IPS-20b (cell line): ENCODE measurements at regions not wholly inside any gene's neighbourhood (a gene's known extent, or its start where the extent isn't known, plus 50 kb on each side); places are given as distances from the start of the nearest gene placed in this dataset.
"Not testable (repeated sequence)": the region's sequence is repeated elsewhere in the genome, so short reads cannot be mapped to it uniquely, and the experiment has no call there.

Source experiments
- H3K27ac ChIP-seq: one replicate; pipeline ENCODE4 v1.5.1; 2013; ENCODE audit warnings: low read length
- H3K27me3 ChIP-seq: 2 replicates; pipeline ENCODE4 v1.6.1; 2013; ENCODE audit warnings: mild to moderate bottlenecking, low read length, inconsistent platforms; ENCODE audit not compliant: insufficient read depth
- H3K36me3 ChIP-seq: 2 replicates; pipeline ENCODE4 v1.6.1; 2013; ENCODE audit warnings: low read depth, mild to moderate bottlenecking, inconsistent platforms, low read length, moderate library complexity; ENCODE audit not compliant: insufficient read depth
- H3K4me1 ChIP-seq: 2 replicates; pipeline ENCODE4 v1.6.1; 2013; ENCODE audit warnings: mild to moderate bottlenecking, control low read depth, inconsistent platforms, low read length, moderate library complexity; ENCODE audit not compliant: insufficient read depth
- H3K4me3 ChIP-seq: 2 replicates; pipeline ENCODE4 v1.5.1; 2013; ENCODE audit warnings: mild to moderate bottlenecking, low read length, inconsistent platforms
- H3K9ac ChIP-seq: 2 replicates; pipeline ENCODE4 v1.6.1; 2013; ENCODE audit warnings: low read depth, mild to moderate bottlenecking, inconsistent platforms, low read length, moderate library complexity
- H3K9me3 ChIP-seq: 2 replicates; pipeline ENCODE4 v1.6.1; 2013; ENCODE audit warnings: mild to moderate bottlenecking, low read depth, low read length, inconsistent platforms; ENCODE audit not compliant: insufficient read depth

- no peak overlapping the region for H3K9ac ChIP-seq
- no peaks in the 10 kb centered on the region for H3K36me3 ChIP-seq
- peaks cover 10% of the 10 kb centered on the region for H3K4me1 ChIP-seq
- no peak overlapping the region for H3K4me3 ChIP-seq
- no peaks in the 10 kb centered on the region for H3K27me3 ChIP-seq
- no peak overlapping the region for H3K27ac ChIP-seq
- H3K9me3 ChIP-seq, result no peaks in the 10 kb centered on the region
Measured at GRCh38 chr6:132028029-132028428, 76.9 kb upstream of the CCN2 start.

GRCh38 chr6:132025468-132025867 lies 74.3 kb upstream of the CCN2 start:
- Histone ChIP-seq H3K36me3 (no peaks in the 10 kb centered on the region), H3K4me1 (peaks cover 16% of the 10 kb centered on the region), H3K9me3 (no peaks in the 10 kb centered on the region), H3K4me3 (no peak overlapping the region), H3K9ac (no peak overlapping the region), H3K27ac (no peak overlapping the region), H3K27me3 (no peaks in the 10 kb centered on the region)

GRCh38 chr6:132023490-132023889 lies 72.3 kb upstream of the CCN2 start:
- H3K9ac ChIP-seq, result no peak overlapping the region
- H3K4me3 ChIP-seq, result no peak overlapping the region
- H3K27ac ChIP-seq, result no peak overlapping the region
- H3K4me1 ChIP-seq, result peaks cover 16% of the 10 kb centered on the region
- H3K36me3 ChIP-seq, result no peaks in the 10 kb centered on the region
- no peaks in the 10 kb centered on the region for H3K9me3 ChIP-seq
- H3K27me3 ChIP-seq, result no peaks in the 10 kb centered on the region

GRCh38 chr6:132021552-132022375 lies 70.6 kb upstream of the CCN2 start:
- Histone ChIP-seq H3K9ac (no peak overlapping the region), H3K4me1 (peaks cover 16% of the 10 kb centered on the region), H3K36me3 (no peaks in the 10 kb centered on the region), H3K9me3 (no peaks in the 10 kb centered on the region), H3K27me3 (no peaks in the 10 kb centered on the region), H3K4me3 (no peak overlapping the region), H3K27ac (no peak overlapping the region)

- not testable (repeated sequence) for H3K9me3 ChIP-seq, H3K27me3 ChIP-seq, H3K36me3 ChIP-seq, H3K27ac ChIP-seq, H3K9ac ChIP-seq, H3K4me3 ChIP-seq
- peaks cover 14% of the 10 kb centered on the region for H3K4me1 ChIP-seq
Measured at GRCh38 chr6:132020918-132021317, 69.7 kb upstream of the CCN2 start.

GRCh38 chr6:132020138-132020581 lies 69.0 kb upstream of the CCN2 start:
- H3K27ac ChIP-seq, result no peak overlapping the region
- H3K9me3 ChIP-seq, result no peaks in the 10 kb centered on the region
- no peak overlapping the region for H3K4me3 ChIP-seq
- H3K27me3 ChIP-seq, result no peaks in the 10 kb centered on the region
- H3K4me1 ChIP-seq, result peaks cover 9% of the 10 kb centered on the region
- H3K9ac ChIP-seq, result no peak overlapping the region
- no peaks in the 10 kb centered on the region for H3K36me3 ChIP-seq

- no peaks in the 10 kb centered on the region for H3K36me3 ChIP-seq
- H3K9me3 ChIP-seq, result no peaks in the 10 kb centered on the region
- peaks cover 9% of the 10 kb centered on the region for H3K4me1 ChIP-seq
- H3K27ac ChIP-seq, result no peak overlapping the region
- no peak overlapping the region for H3K9ac ChIP-seq
- H3K4me3 ChIP-seq, result no peak overlapping the region
- H3K27me3 ChIP-seq, result no peaks in the 10 kb centered on the region
Measured at GRCh38 chr6:132019586-132019985, 68.4 kb upstream of the CCN2 start.

GRCh38 chr6:132017942-132018341 lies 66.8 kb upstream of the CCN2 start:
- Histone ChIP-seq H3K36me3 (no peaks in the 10 kb centered on the region), H3K9ac (no peak overlapping the region), H3K4me3 (no peak overlapping the region), H3K4me1 (peaks cover 6% of the 10 kb centered on the region; the same call in 1 of the 2 replicates), H3K27me3 (no peaks in the 10 kb centered on the region), H3K9me3 (no peaks in the 10 kb centered on the region), H3K27ac (no peak overlapping the region)

- no peaks in the 10 kb centered on the region for H3K4me1 ChIP-seq
- H3K27me3 ChIP-seq, result no peaks in the 10 kb centered on the region
- H3K27ac ChIP-seq, result no peak overlapping the region
- no peaks in the 10 kb centered on the region for H3K36me3 ChIP-seq
- no peak overlapping the region for H3K4me3 ChIP-seq
- no peaks in the 10 kb centered on the region for H3K9me3 ChIP-seq
- no peak overlapping the region for H3K9ac ChIP-seq
Measured at GRCh38 chr6:132016396-132016795, 65.2 kb upstream of the CCN2 start.

GRCh38 chr6:132011582-132011981 lies 60.4 kb upstream of the CCN2 start:
- Histone ChIP-seq H3K4me1 (no peaks in the 10 kb centered on the region), H3K36me3 (no peaks in the 10 kb centered on the region), H3K9me3 (no peaks in the 10 kb centered on the region), H3K27ac (no peak overlapping the region), H3K4me3 (no peak overlapping the region), H3K27me3 (no peaks in the 10 kb centered on the region), H3K9ac (no peak overlapping the region)

- Histone ChIP-seq H3K36me3 (no peaks in the 10 kb centered on the region), H3K27ac (no peak overlapping the region), H3K9me3 (peaks cover 7% of the 10 kb centered on the region), H3K4me3 (no peak overlapping the region), H3K27me3 (no peaks in the 10 kb centered on the region), H3K9ac (no peak overlapping the region), H3K4me1 (no peaks in the 10 kb centered on the region)
Measured at GRCh38 chr6:132009175-132009574, 58.0 kb upstream of the CCN2 start.

- H3K9ac ChIP-seq, result no peak overlapping the region
- peaks cover 18% of the 10 kb centered on the region for H3K9me3 ChIP-seq
- no peak overlapping the region for H3K27ac ChIP-seq
- no peaks in the 10 kb centered on the region for H3K4me1 ChIP-seq
- H3K36me3 ChIP-seq, result no peaks in the 10 kb centered on the region
- H3K4me3 ChIP-seq, result no peak overlapping the region
- no peaks in the 10 kb centered on the region for H3K27me3 ChIP-seq
Measured at GRCh38 chr6:132007474-132008190, 56.5 kb upstream of the CCN2 start.
